HG03097 (cell line): ENCODE measurements at regions not wholly inside any gene's neighbourhood (a gene's known extent, or its start where the extent isn't known, plus 50 kb on each side); places are given as distances from the start of the nearest gene placed in this dataset.
"Not testable (repeated sequence)": the region's sequence is repeated elsewhere in the genome, so short reads cannot be mapped to it uniquely, and the experiment has no call there.

Experiments
- ATAC-seq: cut with Tn5 transposase; IDR thresholded peaks from one replicate; pipeline ENCODE4 v1.9.1; 2021; ENCODE audit not compliant: unreplicated experiment, low FRiP score

DNA sequence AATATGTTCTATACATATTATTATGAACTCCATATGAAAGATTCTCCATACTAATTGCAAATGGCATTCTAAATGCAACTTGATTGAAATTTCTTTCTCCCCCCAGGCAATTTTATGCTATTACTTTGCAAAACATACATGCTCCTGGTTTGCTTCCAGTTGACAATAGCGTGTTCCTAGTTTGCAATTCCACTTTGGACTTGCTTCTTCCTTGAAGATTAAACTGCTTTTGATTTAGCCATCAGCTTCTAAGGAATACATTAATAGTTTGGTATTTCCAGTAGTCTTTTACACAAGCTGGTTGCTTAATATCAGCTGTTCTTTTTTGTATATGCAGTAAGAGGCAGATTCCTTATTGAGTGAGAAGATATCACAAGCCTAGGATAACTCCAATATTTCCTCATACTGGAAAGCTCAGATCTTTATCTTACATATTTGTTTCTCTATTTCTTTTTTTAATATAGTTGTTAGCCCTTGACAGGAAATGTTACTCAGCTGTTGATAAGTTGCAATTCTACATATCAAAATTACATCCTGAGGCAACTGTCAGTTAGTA is 1941.7 kb upstream of the LRRTM1 start:
- no peak for ATAC-seq

GRCh38 chr2:82239176-82239575 is 1934.6 kb upstream of the LRRTM1 start:
- ATAC-seq, result no peak

DNA sequence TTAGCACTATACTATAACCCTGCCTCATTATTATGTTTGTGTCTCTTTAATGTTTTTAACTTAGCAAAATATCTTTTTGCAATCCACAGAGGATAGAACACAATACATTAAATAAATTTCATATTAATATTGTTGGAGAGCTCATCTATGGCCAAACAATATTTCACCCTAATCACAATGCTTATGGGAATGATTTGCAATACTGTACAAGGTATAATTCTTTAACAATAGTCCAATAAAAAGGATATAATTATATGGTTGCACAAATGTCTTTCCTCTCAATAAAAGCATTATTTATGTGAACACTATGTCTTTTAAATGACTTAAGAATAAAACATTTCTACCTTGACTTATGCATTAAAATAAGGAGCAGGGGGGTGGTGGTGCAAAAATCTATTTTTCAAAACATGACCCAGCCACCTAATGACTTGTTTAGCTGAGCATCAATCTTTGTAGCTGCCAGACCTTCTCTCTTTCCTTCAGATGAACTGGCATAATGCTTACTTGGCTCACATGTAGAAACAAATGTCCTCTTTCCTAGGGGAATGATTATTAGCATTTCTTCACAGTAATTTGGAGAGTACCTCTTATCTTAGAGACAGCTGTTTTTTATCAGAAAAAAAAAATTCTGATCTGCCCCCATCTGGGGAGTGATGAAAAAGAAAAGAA is 1933.6 kb upstream of the LRRTM1 start:
- ATAC-seq, result no peak

GRCh38 chr2:82234283-82234874 is 1929.8 kb upstream of the LRRTM1 start:
- no peak for ATAC-seq

- no peak for ATAC-seq
Observed at GRCh38 chr2:82233806-82234205, 1929.3 kb upstream of the LRRTM1 start.

- ATAC-seq, result no peak
Observed at GRCh38 chr2:82230406-82230805, 1925.9 kb upstream of the LRRTM1 start.

- ATAC-seq, result no peak
Observed at GRCh38 chr2:82226441-82226840, 1921.9 kb upstream of the LRRTM1 start.

DNA sequence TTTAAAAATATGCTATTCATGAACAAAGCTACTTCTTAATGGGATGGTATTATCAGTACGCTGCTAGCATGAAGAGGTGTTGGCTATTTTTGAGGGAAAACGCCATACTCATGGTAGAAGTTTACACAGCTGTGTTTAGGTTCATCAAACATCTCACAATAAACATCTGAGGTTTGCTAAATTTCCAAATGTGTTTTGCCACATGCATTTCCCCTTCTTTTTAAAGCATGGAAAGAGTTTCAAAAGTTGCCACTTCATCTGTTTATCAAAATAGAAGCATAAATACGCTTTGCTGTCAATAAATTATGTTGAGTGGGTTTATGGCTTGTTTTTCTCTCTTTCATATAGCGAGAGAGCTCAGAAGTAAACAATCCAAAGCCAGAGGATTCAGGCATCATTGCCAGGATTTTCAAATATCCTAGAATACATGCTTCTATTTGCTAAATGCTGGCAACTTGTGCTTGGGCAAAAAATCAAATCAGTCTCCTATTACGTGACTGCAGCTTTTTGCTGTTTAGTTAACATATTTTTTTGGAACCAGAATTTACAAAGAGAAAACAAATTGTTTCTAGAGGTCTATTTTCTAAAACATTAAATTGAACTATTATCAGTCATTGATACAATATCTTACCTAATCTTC is 1919.9 kb upstream of the LRRTM1 start:
- ATAC-seq, result no peak

DNA sequence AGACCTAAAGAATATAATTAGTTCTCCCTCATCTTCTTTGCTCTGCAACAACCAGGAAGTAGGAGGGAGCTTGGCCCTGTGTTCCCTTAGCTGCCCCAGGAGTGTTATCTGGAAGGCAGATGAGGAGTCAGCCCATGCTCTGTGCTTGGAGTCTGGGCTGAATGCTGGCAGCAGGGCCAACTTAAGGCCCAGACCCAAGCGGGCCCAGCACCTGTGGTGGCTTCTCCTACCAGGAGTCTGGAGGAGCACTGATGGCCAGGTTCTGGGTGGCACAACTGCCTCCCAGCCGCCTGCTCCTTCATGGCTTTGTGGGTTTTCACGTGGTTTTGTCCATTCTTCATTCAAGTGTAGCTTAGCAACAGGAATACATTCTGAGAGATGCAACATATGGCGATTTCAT is 1910.7 kb upstream of the LRRTM1 start:
- ATAC-seq, result no peak

DNA sequence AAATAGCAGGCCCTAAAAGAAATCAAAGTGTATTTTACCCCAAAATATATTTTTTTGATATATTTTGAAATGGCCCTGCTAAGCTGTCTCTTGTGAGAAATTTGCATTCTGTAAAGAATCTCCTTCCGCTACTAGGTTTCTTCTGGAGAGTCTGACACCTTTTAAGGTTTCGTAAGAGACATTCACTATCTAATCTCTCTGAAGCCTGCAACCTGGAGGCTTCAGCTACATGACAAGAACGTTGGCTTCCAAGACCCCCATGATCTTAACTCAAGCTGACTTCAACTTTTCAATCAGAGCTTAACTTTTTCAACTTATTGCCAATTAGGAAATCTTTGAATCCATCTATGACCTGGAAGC is 1894.9 kb upstream of the LRRTM1 start:
- no peak for ATAC-seq

- no peak for ATAC-seq
Observed at GRCh38 chr2:82198809-82199492, 1894.4 kb upstream of the LRRTM1 start.

GRCh38 chr2:82182270-82182669 is 1877.7 kb upstream of the LRRTM1 start:
- ATAC-seq, result no peak

- not testable (repeated sequence) for ATAC-seq
Observed at GRCh38 chr2:82175210-82175609, 1870.7 kb upstream of the LRRTM1 start.

DNA sequence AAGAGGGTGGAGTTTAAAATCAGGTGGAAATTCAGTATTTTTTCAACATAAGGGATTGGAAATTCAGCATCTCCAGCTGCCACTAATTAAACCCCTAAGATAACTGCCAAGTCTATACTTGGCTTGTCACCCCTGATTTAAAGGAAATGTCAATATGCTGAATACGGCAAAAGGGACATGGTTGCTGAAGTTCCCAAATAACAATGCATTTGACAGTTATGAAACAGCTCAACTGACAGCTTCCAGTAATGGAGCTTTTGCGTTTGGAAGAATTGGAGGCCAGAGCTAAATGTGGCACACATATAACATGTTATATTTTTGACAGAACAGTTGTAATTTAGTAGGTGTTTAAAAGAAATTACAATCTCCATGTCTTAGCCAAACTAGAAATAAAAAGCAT is 1867.9 kb upstream of the LRRTM1 start:
- no peak for ATAC-seq

DNA sequence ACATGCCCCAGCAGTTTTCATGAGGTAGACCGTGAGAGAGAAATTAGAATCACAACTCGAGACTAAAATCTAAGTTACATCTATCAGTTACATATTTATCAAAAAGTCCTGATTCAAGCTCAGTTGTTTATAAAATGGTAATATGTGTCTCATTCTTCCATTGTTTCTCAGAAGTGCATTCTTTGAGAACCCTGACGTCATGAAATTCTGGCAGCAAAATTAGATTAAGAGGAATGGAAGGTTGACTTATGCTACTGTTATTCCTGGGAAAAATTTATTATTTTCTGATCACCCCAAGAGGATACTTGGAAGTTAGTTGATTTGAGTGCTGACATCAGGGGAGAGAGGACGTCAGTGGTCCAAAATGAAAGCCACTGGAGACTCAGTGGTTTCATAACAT is 1864.8 kb upstream of the LRRTM1 start:
- no peak for ATAC-seq

DNA sequence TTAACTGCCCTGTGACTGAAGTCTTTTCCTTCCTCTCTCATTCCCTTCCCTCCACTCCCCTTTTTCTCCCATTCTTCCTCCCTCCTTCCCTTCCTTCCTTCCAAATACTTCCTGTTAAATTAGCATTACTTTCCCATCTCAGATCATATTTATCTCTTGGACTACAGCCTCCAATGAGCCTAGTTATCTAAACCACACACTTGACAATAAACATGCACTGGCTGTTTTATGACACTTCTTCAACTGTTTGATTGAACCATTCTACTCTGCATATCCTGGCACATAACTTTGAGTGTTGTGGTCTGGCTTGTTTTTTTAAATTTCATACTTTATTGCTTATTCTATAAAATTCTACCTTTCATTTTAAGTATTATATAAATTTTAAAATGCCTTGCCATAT is 1860.8 kb upstream of the LRRTM1 start:
- no peak for ATAC-seq

GRCh38 chr2:82158150-82158549 is 1853.6 kb upstream of the LRRTM1 start:
- no peak for ATAC-seq

GRCh38 chr2:82155469-82155868 is 1850.9 kb upstream of the LRRTM1 start:
- ATAC-seq, result no peak

DNA sequence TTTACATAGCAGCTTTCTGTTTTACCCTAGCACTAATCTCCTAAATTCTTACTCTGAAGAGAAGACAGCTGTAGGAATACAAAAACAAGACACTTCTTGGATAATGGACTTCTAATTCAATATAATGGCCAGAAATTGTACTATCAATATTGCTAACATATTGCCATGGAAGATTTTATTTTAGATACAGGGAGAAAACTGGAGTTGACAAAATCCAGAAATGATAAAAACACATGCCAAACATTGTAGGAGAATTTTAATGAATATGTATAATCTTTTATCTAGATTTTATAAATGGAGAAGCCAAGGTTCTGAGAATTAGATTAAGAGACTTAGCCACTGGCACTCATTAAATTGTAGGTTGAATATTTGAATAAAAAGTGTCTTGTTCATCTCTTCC is 1838.8 kb upstream of the LRRTM1 start:
- no peak for ATAC-seq

- ATAC-seq, result no peak
Observed at GRCh38 chr2:82139979-82140611, 1835.5 kb upstream of the LRRTM1 start.

DNA sequence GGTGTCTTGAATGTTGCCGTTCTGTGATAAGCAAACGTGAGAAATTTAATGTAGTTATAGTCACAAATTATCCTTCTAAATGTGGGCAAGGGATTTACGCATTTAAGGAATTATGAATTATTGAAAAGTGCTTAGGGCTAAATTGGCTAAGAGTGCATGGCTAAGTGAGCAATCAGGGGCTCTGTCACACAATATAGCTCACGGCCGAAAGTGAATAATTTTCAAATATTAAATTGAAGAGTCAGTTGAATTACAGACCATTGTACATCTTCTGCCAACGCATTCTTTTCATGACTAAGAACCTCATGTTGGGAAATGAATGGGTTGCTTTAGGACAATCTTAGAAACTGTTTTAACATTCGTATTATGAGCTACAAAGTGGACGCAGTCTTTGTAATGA is 1832.9 kb upstream of the LRRTM1 start:
- no peak for ATAC-seq
